ENCODE measurements at regions not wholly inside any gene's neighbourhood (a gene's known extent, or its start where the extent isn't known, plus 50 kb on each side); places are given as distances from the start of the nearest gene placed in this dataset.

- no peak overlapping the region for H3K4me3 ChIP-seq (ENCODE audit: low read depth, low read length)
- DNase-seq (ENCODE audit: low read depth), result no peak
- no peak for TF ChIP-seq CTCF (IDR thresholded peaks at IDR 0.05; ENCODE audit: control insufficient read depth, extremely low read depth, insufficient read depth)
Measured at GRCh38 chr5:133736512-133736911, 124.2 kb upstream of the FSTL4 start.

DNA sequence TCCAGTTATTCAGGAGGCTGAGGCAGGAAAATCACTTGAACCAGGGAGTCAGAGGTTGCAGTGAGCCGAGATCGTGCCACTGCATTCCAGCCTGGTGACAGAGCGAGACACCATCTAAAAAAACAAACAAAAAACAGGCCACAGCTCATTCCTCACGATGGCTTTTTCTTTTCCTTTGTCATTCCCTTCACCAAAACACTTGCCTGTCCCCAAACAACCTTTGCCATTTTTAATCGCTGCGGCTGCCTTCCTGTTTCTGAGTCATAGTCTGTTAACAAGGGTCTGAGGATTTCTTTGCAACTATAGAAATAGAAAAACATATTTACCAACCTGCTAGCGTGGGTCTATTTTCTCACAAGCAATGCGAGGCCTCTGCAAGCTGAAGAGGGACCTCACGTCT is 123.0 kb upstream of the FSTL4 start:
- DNase-seq (ENCODE audit: low read depth), result no peak
- no peak for TF ChIP-seq CTCF (IDR thresholded peaks at IDR 0.05; ENCODE audit: control insufficient read depth, extremely low read depth, insufficient read depth)
- no peak overlapping the region for H3K4me3 ChIP-seq (ENCODE audit: low read depth, low read length)

DNA sequence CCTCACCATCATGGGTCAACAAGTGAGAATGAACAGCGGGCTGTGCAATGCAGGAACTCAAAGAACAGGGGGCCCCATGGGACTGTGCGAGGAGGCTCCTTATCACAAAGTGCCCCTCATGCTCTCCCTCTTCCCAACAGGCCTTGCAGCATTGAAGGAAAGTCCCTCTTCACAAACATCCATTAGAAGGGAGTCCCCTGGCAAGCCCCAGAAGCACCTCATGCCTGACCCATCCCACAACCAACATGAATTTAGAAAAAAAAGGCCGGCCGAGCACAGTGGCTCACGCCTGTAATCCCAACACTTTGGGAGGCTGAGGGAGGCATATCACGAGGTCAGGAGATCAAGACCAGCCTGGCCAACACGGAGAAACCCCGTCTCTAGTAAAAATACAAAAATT is 122.6 kb upstream of the FSTL4 start:
- DNase-seq (ENCODE audit: low read depth), result no peak
- no peak for TF ChIP-seq CTCF (IDR thresholded peaks at IDR 0.05; ENCODE audit: control insufficient read depth, extremely low read depth, insufficient read depth)
- H3K4me3 ChIP-seq (ENCODE audit: low read depth, low read length), result no peak overlapping the region

DNA sequence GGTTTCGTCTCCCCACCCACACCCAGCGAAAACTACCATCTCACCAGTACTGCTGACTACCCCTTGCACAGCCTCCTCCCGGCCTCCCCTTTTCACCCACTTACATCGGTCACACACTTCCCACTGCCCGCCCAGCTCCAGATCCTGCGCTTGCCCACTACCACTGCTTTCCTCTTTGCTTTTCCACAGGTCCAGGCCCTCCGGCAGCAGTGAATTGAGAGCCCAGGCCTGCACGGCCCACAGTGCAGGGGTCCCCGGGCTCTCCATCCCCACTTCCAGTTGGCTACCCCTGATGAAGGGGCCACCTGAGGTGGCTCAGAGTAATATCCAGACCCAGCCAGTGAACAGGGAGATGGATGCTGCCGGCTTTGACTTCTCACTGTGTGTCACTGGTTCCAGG is 120.2 kb upstream of the FSTL4 start:
- H3K4me3 ChIP-seq (ENCODE audit: low read depth, low read length), result no peak overlapping the region
- DNase-seq (ENCODE audit: low read depth), result no peak
- no peak for TF ChIP-seq CTCF (IDR thresholded peaks at IDR 0.05; ENCODE audit: control insufficient read depth, extremely low read depth, insufficient read depth)

GRCh38 chr5:133731951-133732350 is 119.6 kb upstream of the FSTL4 start:
- no peak for TF ChIP-seq CTCF (IDR thresholded peaks at IDR 0.05; ENCODE audit: control insufficient read depth, extremely low read depth, insufficient read depth)

DNA sequence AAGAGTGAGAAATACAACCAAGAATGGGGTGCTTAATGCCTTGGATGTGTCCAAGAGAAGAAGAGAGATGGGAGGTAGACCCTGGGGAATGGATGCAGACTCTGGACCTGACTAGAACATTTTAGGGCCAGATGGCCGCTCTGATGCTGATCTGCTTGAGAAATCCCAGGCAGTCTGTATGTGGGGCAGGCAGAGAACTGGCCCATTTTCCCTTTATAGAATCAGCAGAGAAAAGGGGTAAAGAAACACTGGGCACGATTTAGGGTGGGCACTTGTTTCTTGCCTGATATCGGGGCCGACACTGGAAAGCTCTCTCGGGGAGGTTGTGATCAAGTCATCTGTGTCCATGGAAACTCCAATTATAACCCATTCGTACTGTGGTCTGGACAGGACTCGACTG is 118.5 kb upstream of the FSTL4 start:
- no peak overlapping the region for H3K4me3 ChIP-seq (ENCODE audit: low read depth, low read length)
- TF ChIP-seq CTCF (IDR thresholded peaks at IDR 0.05; ENCODE audit: control insufficient read depth, extremely low read depth, insufficient read depth), result no peak
- no peak for DNase-seq (ENCODE audit: low read depth)

More at GRCh38 chr5:133731951-133732350, 119.6 kb upstream of the FSTL4 start:
- DNase-seq (ENCODE audit: low read depth), result no peak
- no peak overlapping the region for H3K4me3 ChIP-seq (ENCODE audit: low read depth, low read length)

DNA sequence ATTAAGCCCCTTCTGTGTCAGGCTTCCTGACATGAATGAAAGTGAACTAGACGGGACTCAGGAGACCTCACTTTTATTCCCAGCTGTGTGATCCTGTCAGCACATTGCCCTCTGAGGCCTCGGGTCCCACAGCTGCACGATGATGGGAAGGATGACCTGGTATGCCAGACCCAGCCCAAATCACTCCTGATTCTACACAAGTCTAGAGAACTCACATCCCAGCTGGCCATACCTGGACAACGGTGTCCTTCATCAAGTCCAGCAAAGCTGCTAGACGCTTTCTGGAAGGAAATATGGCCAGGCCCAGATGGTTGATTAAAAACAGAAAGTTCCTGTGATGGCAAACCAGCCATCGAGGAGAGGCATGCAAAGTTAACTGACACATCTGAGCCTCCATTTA is 118.0 kb upstream of the FSTL4 start:
- TF ChIP-seq CTCF (IDR thresholded peaks at IDR 0.05; ENCODE audit: control insufficient read depth, extremely low read depth, insufficient read depth), result no peak
- DNase-seq (ENCODE audit: low read depth), result no peak
- no peak overlapping the region for H3K4me3 ChIP-seq (ENCODE audit: low read depth, low read length)

Data from LNCaP clone FGC (cell line).